Keratinocyte (primary cell): ENCODE measurements at regions not wholly inside any gene's neighbourhood (a gene's known extent, or its start where the extent isn't known, plus 50 kb on each side); places are given as distances from the start of the nearest gene placed in this dataset.

Experiments
- DNase-seq: peaks from one replicate; pipeline ENCODE4 v3.0.0-alpha.2; 2011; ENCODE audit warnings: low read depth, missing footprints, low spot score
- FAIRE-seq: peaks from 2 replicates; lab custom pipeline; 2011; peaks lifted over from hg19 to GRCh38; lab: Jason Lieb, UNC
- H2AFZ ChIP-seq: 2 replicates; pipeline ENCODE4 v1.6.0; 2012; ENCODE audit warnings: low read length, control low read depth, inconsistent platforms; ENCODE audit not compliant: control insufficient read depth
- H3K27ac ChIP-seq: 2 replicates; pipeline ENCODE4 v1.5.1; 2011; ENCODE audit warnings: low read length; ENCODE audit not compliant: control insufficient read depth, insufficient read depth
- H3K27me3 ChIP-seq: 3 replicates; pipeline ENCODE4 v1.6.0; 2011; ENCODE audit warnings: low read length; ENCODE audit not compliant: control insufficient read depth, insufficient read depth; ENCODE audit errors: extremely low read depth
- H3K36me3 ChIP-seq, 2 experiments: 2 replicates in 1 of 2; 3 replicates in 1 of 2; pipeline ENCODE4 v1.5.1; 2011; ENCODE audit warnings: low read length in 2 of 2, mild to moderate bottlenecking in 1 of 2; ENCODE audit not compliant: control insufficient read depth in 2 of 2, insufficient read depth in 2 of 2; ENCODE audit errors: extremely low read depth in 1 of 2
- H3K4me1 ChIP-seq: 3 replicates; pipeline ENCODE4 v1.5.1; 2011; ENCODE audit warnings: low read length; ENCODE audit not compliant: control insufficient read depth, insufficient read depth; ENCODE audit errors: extremely low read depth
- H3K4me2 ChIP-seq: 3 replicates; pipeline ENCODE4 v1.6.0; 2011; ENCODE audit warnings: low read depth, low read length; ENCODE audit not compliant: control insufficient read depth, insufficient read depth; ENCODE audit errors: extremely low read depth
- H3K4me3 ChIP-seq, 3 experiments: fragments of 200-600 bp in 1 of 3; sonication (generic) in 1 of 3; 2 replicates in 2 of 3; 3 replicates in 1 of 3; pipeline ENCODE4 v1.5.1; 2011 to 2016; ENCODE audit warnings: low read length in 3 of 3, mild to moderate bottlenecking in 3 of 3, control low read depth in 2 of 3, inconsistent platforms in 1 of 3, low read depth in 1 of 3, mixed read lengths in 1 of 3, mixed run types in 1 of 3, moderate library complexity in 1 of 3; ENCODE audit not compliant: control insufficient read depth in 2 of 3, insufficient read depth in 2 of 3; ENCODE audit errors: extremely low read depth in 1 of 3
- H3K79me2 ChIP-seq: 2 replicates; pipeline ENCODE4 v1.6.0; 2012; ENCODE audit warnings: low read length; ENCODE audit not compliant: control insufficient read depth, insufficient read depth
- H3K9ac ChIP-seq: 3 replicates; pipeline ENCODE4 v1.6.0; 2011; ENCODE audit warnings: low read length; ENCODE audit not compliant: control insufficient read depth, insufficient read depth; ENCODE audit errors: extremely low read depth
- H3K9me1 ChIP-seq: 3 replicates; pipeline ENCODE4 v1.6.0; 2011; ENCODE audit warnings: low read length; ENCODE audit not compliant: control insufficient read depth, insufficient read depth; ENCODE audit errors: extremely low read depth
- H3K9me3 ChIP-seq: 2 replicates; pipeline ENCODE4 v1.5.1; 2012; ENCODE audit warnings: low read depth, low read length; ENCODE audit not compliant: control insufficient read depth
- H4K20me1 ChIP-seq: 3 replicates; pipeline ENCODE4 v1.6.0; 2011; ENCODE audit warnings: low read length; ENCODE audit not compliant: control insufficient read depth, insufficient read depth; ENCODE audit errors: extremely low read depth
- EZH2 ChIP-seq: IDR thresholded peaks from one replicate; pipeline ENCODE4 v1.6.1; 2012; ENCODE audit warnings: inconsistent platforms, mild to moderate bottlenecking, low read length, moderate library complexity
- dilution Hi-C: fragments of 300-500 bp; cut with MboI; formaldehyde crosslinking; loops from one replicate; pipeline ENCODE4 v1.7.0; 2020; ENCODE audit warnings: low sequenced_read_pairs; ENCODE audit not compliant: extremely low pct_ligation_motif_present
- TF ChIP-seq, protein P1 (sequence below), 3 experiments: IDR thresholded peaks in 1 of 3; conservative IDR thresholded peaks in 1 of 3; optimal IDR thresholded peaks in 1 of 3; 2 replicates in 2 of 3; 3 replicates in 1 of 3; pipeline versions ENCODE3 to v1.5.1; 2011; ENCODE audit warnings: low read length in 3 of 3, mild to moderate bottlenecking in 3 of 3, moderate library complexity in 2 of 3, control low read depth in 1 of 3, inconsistent platforms in 1 of 3; ENCODE audit not compliant: insufficient read depth in 2 of 3; ENCODE audit errors: extremely low read depth in 1 of 3

GRCh38 chr4:24091639-24092233 lies 201.9 kb upstream of the PPARGC1A start:
- no peaks in the 10 kb centered on the region for H3K9me1 ChIP-seq
- H3K9me3 ChIP-seq, result no peaks in the 10 kb centered on the region
- no peak overlapping the region for H2AFZ ChIP-seq
- H3K27ac ChIP-seq, result no peak overlapping the region
- H4K20me1 ChIP-seq, result no peaks in the 10 kb centered on the region
- dilution Hi-C loops, result no loop called here
- no peak overlapping the region for H3K4me2 ChIP-seq
- DNase-seq (no peak), FAIRE-seq (no peak)
- TF ChIP-seq, protein P1, sequence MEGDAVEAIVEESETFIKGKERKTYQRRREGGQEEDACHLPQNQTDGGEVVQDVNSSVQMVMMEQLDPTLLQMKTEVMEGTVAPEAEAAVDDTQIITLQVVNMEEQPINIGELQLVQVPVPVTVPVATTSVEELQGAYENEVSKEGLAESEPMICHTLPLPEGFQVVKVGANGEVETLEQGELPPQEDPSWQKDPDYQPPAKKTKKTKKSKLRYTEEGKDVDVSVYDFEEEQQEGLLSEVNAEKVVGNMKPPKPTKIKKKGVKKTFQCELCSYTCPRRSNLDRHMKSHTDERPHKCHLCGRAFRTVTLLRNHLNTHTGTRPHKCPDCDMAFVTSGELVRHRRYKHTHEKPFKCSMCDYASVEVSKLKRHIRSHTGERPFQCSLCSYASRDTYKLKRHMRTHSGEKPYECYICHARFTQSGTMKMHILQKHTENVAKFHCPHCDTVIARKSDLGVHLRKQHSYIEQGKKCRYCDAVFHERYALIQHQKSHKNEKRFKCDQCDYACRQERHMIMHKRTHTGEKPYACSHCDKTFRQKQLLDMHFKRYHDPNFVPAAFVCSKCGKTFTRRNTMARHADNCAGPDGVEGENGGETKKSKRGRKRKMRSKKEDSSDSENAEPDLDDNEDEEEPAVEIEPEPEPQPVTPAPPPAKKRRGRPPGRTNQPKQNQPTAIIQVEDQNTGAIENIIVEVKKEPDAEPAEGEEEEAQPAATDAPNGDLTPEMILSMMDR (optimal IDR thresholded peaks at IDR 0.05 in 1 of 3, IDR thresholded peaks at IDR 0.05 in 1 of 3, conservative IDR thresholded peaks at IDR 0.05 in 1 of 3; ENCODE audit: extremely low read depth in 1 of 3, insufficient read depth in 2 of 3, low read length in 3 of 3), result no peak
- no peak for TF ChIP-seq EZH2
- no peaks in the 10 kb centered on the region for H3K4me1 ChIP-seq
- no peaks in the 10 kb centered on the region for H3K79me2 ChIP-seq
- H3K36me3 ChIP-seq, result no peaks in the 10 kb centered on the region
- no peaks in the 10 kb centered on the region for H3K27me3 ChIP-seq
- H3K9ac ChIP-seq, result no peak overlapping the region
- no peak overlapping the region for H3K4me3 ChIP-seq

GRCh38 chr4:24089851-24090534 lies 200.1 kb upstream of the PPARGC1A start:
- Histone ChIP-seq H3K4me2 (no peak overlapping the region), H3K4me3 (no peak overlapping the region), H3K27ac (no peak overlapping the region), H3K36me3 (no peaks in the 10 kb centered on the region), H3K27me3 (no peaks in the 10 kb centered on the region), H3K79me2 (no peaks in the 10 kb centered on the region), H2AFZ (no peak overlapping the region), H3K9ac (no peak overlapping the region), H3K9me3 (no peaks in the 10 kb centered on the region), H3K9me1 (no peaks in the 10 kb centered on the region), H3K4me1 (no peaks in the 10 kb centered on the region), H4K20me1 (no peaks in the 10 kb centered on the region)
- no peak for DNase-seq
- TF ChIP-seq, protein P1 (optimal IDR thresholded peaks at IDR 0.05 in 1 of 3, IDR thresholded peaks at IDR 0.05 in 1 of 3, conservative IDR thresholded peaks at IDR 0.05 in 1 of 3; ENCODE audit: extremely low read depth in 1 of 3, insufficient read depth in 2 of 3, low read length in 3 of 3), result no peak
- TF ChIP-seq EZH2, result no peak
- dilution Hi-C loops, result no loop called here
- no peak for FAIRE-seq
